ENCODE measurements at regions not wholly inside any gene's neighbourhood (a gene's known extent, or its start where the extent isn't known, plus 50 kb on each side); places are given as distances from the start of the nearest gene placed in this dataset.
"Not testable (repeated sequence)": the region's sequence is repeated elsewhere in the genome, so short reads cannot be mapped to it uniquely, and the experiment has no call there.

GRCh38 chr4:38532908-38533499 lies 131.0 kb upstream of the KLF3 start:
- Histone ChIP-seq H3K36me3 (ENCODE audit: control insufficient read depth in 1 of 2, insufficient read depth in 2 of 2, low read length in 2 of 2) (no peaks in the 10 kb centered on the region), H3K4me1 (ENCODE audit: control insufficient read depth in 1 of 2, insufficient read depth in 2 of 2, low read length in 2 of 2) (peaks cover 28 to 33% of the 10 kb centered on the region in 2 donors), H3K9me3 (ENCODE audit: control insufficient read depth in 1 of 2, low read length in 2 of 2) (no peaks in the 10 kb centered on the region), H3K27me3 (ENCODE audit: control insufficient read depth in 1 of 2, insufficient read depth in 2 of 2, low read length in 2 of 2) (no peaks in the 10 kb centered on the region), H3K27ac (ENCODE audit: low read depth, low read length) (no peak overlapping the region), H3K9ac (ENCODE audit: low read depth in 1 of 2, low read length in 2 of 2) (no peak overlapping the region), H3K4me3 (ENCODE audit: low read depth in 1 of 2, low read length in 2 of 2) (no peak overlapping the region)

DNA sequence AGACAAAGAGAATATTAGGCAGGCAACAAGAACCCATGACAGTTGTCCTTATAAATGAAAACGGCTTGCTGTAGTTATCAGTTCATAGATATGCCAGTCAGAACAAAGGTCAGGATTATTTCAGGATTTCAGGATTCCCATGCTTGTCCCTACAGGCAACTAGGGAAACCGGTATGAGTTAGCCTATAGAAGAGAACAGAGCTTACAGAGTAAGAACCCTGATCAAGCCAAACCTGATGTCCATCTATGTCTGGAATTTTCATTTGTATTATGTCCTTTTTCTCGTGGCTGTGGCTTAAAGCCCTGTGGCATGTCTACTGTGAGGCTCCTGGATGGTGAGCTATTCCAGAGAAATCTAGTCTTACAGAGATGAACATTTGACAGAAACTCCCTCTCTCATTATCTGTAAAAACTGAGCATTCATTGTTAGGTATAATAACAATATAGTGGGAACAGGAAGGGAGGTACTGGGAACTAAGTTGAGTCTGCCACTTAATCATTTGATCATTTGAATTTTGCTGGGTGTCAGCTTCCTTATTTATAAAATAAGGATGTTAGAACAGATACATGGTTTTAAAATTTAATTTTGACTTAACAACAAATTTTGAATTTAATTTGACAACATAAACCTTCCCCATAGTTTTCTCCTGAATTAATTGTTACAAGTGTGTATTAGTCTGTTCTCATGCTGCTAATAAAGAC lies 129.5 kb upstream of the KLF3 start:
- no peak overlapping the region for H3K9ac ChIP-seq (ENCODE audit: low read depth in 1 of 2, low read length in 2 of 2)
- H3K4me1 ChIP-seq (ENCODE audit: control insufficient read depth in 1 of 2, insufficient read depth in 2 of 2, low read length in 2 of 2): peaks cover 30 to 35% of the 10 kb centered on the region in 2 donors
- no peak overlapping the region for H3K4me3 ChIP-seq (ENCODE audit: low read depth in 1 of 2, low read length in 2 of 2)
- H3K27ac ChIP-seq (ENCODE audit: low read depth, low read length): no peak overlapping the region
- H3K36me3 ChIP-seq (ENCODE audit: control insufficient read depth in 1 of 2, insufficient read depth in 2 of 2, low read length in 2 of 2): no peaks in the 10 kb centered on the region
- H3K9me3 ChIP-seq (ENCODE audit: control insufficient read depth in 1 of 2, low read length in 2 of 2): no peaks in the 10 kb centered on the region
- no peaks in the 10 kb centered on the region for H3K27me3 ChIP-seq (ENCODE audit: control insufficient read depth in 1 of 2, insufficient read depth in 2 of 2, low read length in 2 of 2)

- H3K4me3 ChIP-seq (ENCODE audit: low read depth in 1 of 2, low read length in 2 of 2); H3K27ac ChIP-seq (ENCODE audit: low read depth, low read length); H3K9ac ChIP-seq (ENCODE audit: low read depth in 1 of 2, low read length in 2 of 2); H3K27me3 ChIP-seq (ENCODE audit: control insufficient read depth in 1 of 2, insufficient read depth in 2 of 2, low read length in 2 of 2); H3K9me3 ChIP-seq (ENCODE audit: control insufficient read depth in 1 of 2, low read length in 2 of 2); H3K36me3 ChIP-seq (ENCODE audit: control insufficient read depth in 1 of 2, insufficient read depth in 2 of 2, low read length in 2 of 2): not testable (repeated sequence)
- peaks cover 26 to 30% of the 10 kb centered on the region in 2 donors for H3K4me1 ChIP-seq (ENCODE audit: control insufficient read depth in 1 of 2, insufficient read depth in 2 of 2, low read length in 2 of 2)
Observed at GRCh38 chr4:38535071-38535470, 128.9 kb upstream of the KLF3 start.

GRCh38 chr4:38535717-38536116 lies 128.3 kb upstream of the KLF3 start:
- H3K27ac ChIP-seq (ENCODE audit: low read depth, low read length): no peak overlapping the region
- no peaks in the 10 kb centered on the region for H3K27me3 ChIP-seq (ENCODE audit: control insufficient read depth in 1 of 2, insufficient read depth in 2 of 2, low read length in 2 of 2)
- no peak overlapping the region for H3K9ac ChIP-seq (ENCODE audit: low read depth in 1 of 2, low read length in 2 of 2)
- H3K4me3 ChIP-seq (ENCODE audit: low read depth in 1 of 2, low read length in 2 of 2): no peak overlapping the region
- H3K9me3 ChIP-seq (ENCODE audit: control insufficient read depth in 1 of 2, low read length in 2 of 2): no peaks in the 10 kb centered on the region
- H3K36me3 ChIP-seq (ENCODE audit: control insufficient read depth in 1 of 2, insufficient read depth in 2 of 2, low read length in 2 of 2): no peaks in the 10 kb centered on the region
- H3K4me1 ChIP-seq (ENCODE audit: control insufficient read depth in 1 of 2, insufficient read depth in 2 of 2, low read length in 2 of 2): peaks cover 26 to 30% of the 10 kb centered on the region in 2 donors

DNA sequence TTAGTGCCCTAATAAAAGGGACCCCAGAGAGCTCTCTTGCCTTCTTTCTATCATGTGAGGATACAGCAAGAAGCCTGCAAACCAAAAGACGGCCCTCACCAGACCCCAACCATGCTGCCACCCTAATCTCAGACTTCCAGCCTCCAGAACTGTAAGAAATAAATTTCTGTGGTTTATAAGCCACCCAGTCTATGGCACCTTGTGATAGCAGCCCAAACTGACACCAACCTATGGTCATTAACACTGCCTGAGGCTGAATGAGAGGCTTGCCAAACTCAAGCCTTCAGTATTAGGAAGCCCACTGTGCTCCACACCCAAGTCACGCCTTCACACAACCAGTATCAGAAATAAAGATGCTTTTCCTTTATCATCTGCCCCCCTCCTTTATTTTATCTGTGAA lies 127.3 kb upstream of the KLF3 start:
- Histone ChIP-seq H3K27ac (ENCODE audit: low read depth, low read length) (no peak overlapping the region), H3K9ac (ENCODE audit: low read depth in 1 of 2, low read length in 2 of 2) (no peak overlapping the region), H3K4me1 (ENCODE audit: control insufficient read depth in 1 of 2, insufficient read depth in 2 of 2, low read length in 2 of 2) (peaks cover 26 to 30% of the 10 kb centered on the region in 2 donors), H3K4me3 (ENCODE audit: low read depth in 1 of 2, low read length in 2 of 2) (no peak overlapping the region), H3K27me3 (ENCODE audit: control insufficient read depth in 1 of 2, insufficient read depth in 2 of 2, low read length in 2 of 2) (no peaks in the 10 kb centered on the region), H3K9me3 (ENCODE audit: control insufficient read depth in 1 of 2, low read length in 2 of 2) (no peaks in the 10 kb centered on the region), H3K36me3 (ENCODE audit: control insufficient read depth in 1 of 2, insufficient read depth in 2 of 2, low read length in 2 of 2) (no peaks in the 10 kb centered on the region)

DNA sequence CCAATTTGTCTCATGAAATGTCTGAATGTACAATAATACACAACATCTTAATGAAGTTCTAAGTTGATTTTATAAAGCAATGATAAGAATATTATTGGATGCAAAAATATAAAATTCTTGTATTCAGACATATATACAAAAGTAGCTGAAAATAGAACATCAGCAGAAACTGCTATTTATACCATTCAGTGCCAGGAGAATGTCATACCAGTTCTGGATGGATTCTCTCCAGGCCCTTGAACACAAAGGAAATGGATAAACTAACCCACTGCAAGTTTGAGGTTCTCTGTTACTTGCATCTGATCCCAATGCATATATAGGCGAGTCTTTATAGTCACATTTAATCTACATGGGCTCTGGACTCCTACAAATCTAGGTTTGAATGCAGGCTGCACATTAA lies 126.3 kb upstream of the KLF3 start:
- Histone ChIP-seq H3K27me3 (ENCODE audit: control insufficient read depth in 1 of 2, insufficient read depth in 2 of 2, low read length in 2 of 2) (no peaks in the 10 kb centered on the region), H3K4me3 (ENCODE audit: low read depth in 1 of 2, low read length in 2 of 2) (no peak overlapping the region), H3K27ac (ENCODE audit: low read depth, low read length) (no peak overlapping the region), H3K4me1 (ENCODE audit: control insufficient read depth in 1 of 2, insufficient read depth in 2 of 2, low read length in 2 of 2) (peaks cover 26 to 30% of the 10 kb centered on the region in 2 donors), H3K9ac (ENCODE audit: low read depth in 1 of 2, low read length in 2 of 2) (no peak overlapping the region), H3K36me3 (ENCODE audit: control insufficient read depth in 1 of 2, insufficient read depth in 2 of 2, low read length in 2 of 2) (no peaks in the 10 kb centered on the region), H3K9me3 (ENCODE audit: control insufficient read depth in 1 of 2, low read length in 2 of 2) (no peaks in the 10 kb centered on the region)

DNA sequence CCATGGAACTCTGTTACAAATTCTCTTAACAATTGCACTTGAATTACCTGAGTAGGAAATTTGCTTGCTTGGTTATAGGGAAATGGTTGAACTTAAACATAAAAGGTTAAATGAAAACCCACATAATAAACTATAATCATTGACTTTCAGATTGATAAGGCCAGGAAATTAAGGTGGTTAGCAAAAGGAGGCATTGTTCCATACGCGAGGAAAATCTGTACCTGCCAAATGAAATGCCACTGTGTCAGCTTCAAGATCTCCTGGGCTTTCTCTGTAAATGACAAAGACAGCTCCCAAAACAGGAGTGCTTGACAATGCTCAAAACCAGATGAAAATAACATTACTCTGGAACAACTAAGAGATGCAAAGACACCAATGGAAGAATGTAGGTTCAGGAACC lies 125.5 kb upstream of the KLF3 start:
- no peak overlapping the region for H3K9ac ChIP-seq (ENCODE audit: low read depth in 1 of 2, low read length in 2 of 2)
- no peaks in the 10 kb centered on the region for H3K36me3 ChIP-seq (ENCODE audit: control insufficient read depth in 1 of 2, insufficient read depth in 2 of 2, low read length in 2 of 2)
- no peaks in the 10 kb centered on the region for H3K27me3 ChIP-seq (ENCODE audit: control insufficient read depth in 1 of 2, insufficient read depth in 2 of 2, low read length in 2 of 2)
- H3K27ac ChIP-seq (ENCODE audit: low read depth, low read length): no peak overlapping the region
- no peaks in the 10 kb centered on the region for H3K9me3 ChIP-seq (ENCODE audit: control insufficient read depth in 1 of 2, low read length in 2 of 2)
- H3K4me3 ChIP-seq (ENCODE audit: low read depth in 1 of 2, low read length in 2 of 2): no peak overlapping the region
- H3K4me1 ChIP-seq (ENCODE audit: control insufficient read depth in 1 of 2, insufficient read depth in 2 of 2, low read length in 2 of 2): peaks cover 26 to 30% of the 10 kb centered on the region in 2 donors

DNA sequence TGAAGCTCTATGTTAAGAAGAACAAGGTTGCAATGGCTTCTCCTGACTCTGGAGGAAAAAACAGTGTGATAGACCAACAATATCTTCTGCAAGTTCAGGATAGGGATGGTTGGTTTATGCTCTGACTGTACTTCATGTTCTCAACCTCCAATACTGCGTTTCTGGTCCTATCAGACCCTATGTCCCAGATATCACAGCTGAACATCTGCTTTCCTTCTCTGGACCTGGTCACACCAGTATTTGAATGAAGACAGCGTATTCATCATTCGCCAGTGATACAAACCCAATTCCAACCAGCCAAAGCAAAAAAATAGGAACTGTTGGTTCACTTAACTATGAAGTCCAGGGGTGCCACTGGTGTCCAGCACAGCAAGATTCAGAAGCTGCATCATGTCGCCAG lies 124.5 kb upstream of the KLF3 start:
- Histone ChIP-seq H3K9ac (ENCODE audit: low read depth in 1 of 2, low read length in 2 of 2) (no peak overlapping the region), H3K27me3 (ENCODE audit: control insufficient read depth in 1 of 2, insufficient read depth in 2 of 2, low read length in 2 of 2) (no peaks in the 10 kb centered on the region), H3K27ac (ENCODE audit: low read depth, low read length) (no peak overlapping the region), H3K9me3 (ENCODE audit: control insufficient read depth in 1 of 2, low read length in 2 of 2) (no peaks in the 10 kb centered on the region), H3K4me3 (ENCODE audit: low read depth in 1 of 2, low read length in 2 of 2) (no peak overlapping the region), H3K36me3 (ENCODE audit: control insufficient read depth in 1 of 2, insufficient read depth in 2 of 2, low read length in 2 of 2) (no peaks in the 10 kb centered on the region), H3K4me1 (ENCODE audit: control insufficient read depth in 1 of 2, insufficient read depth in 2 of 2, low read length in 2 of 2) (peaks cover 20 to 22% of the 10 kb centered on the region in 2 donors)

DNA sequence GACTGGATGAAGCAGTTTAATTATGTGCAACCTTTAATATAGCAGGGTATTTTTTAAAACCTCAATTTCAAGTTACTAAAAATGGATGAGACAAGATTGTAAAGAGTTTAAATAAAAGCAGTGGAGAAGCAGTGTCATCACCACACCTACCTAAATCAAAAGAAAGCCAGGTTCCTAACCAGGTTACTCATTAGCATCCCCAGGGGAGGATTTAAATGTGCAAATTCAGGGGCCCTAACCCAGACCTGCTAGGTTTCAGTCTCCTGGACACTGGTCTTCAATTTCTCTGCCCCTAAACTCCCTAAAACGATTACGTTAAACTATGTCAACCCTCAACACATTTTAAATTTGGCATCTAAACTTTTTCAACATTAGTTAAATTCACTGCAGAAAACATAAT lies 116.9 kb upstream of the KLF3 start:
- Histone ChIP-seq H3K27ac (ENCODE audit: low read depth, low read length) (no peak overlapping the region), H3K36me3 (ENCODE audit: control insufficient read depth in 1 of 2, insufficient read depth in 2 of 2, low read length in 2 of 2) (no peaks in the 10 kb centered on the region), H3K9ac (ENCODE audit: low read depth in 1 of 2, low read length in 2 of 2) (no peak overlapping the region), H3K4me3 (ENCODE audit: low read depth in 1 of 2, low read length in 2 of 2) (no peak overlapping the region), H3K9me3 (ENCODE audit: control insufficient read depth in 1 of 2, low read length in 2 of 2) (no peaks in the 10 kb centered on the region), H3K27me3 (ENCODE audit: control insufficient read depth in 1 of 2, insufficient read depth in 2 of 2, low read length in 2 of 2) (no peaks in the 10 kb centered on the region), H3K4me1 (ENCODE audit: control insufficient read depth in 1 of 2, insufficient read depth in 2 of 2, low read length in 2 of 2) (no peaks in the 10 kb centered on the region)

GRCh38 chr4:38548256-38548655 lies 115.7 kb upstream of the KLF3 start:
- Histone ChIP-seq H3K27ac (ENCODE audit: low read depth, low read length) (no peak overlapping the region), H3K27me3 (ENCODE audit: control insufficient read depth in 1 of 2, insufficient read depth in 2 of 2, low read length in 2 of 2) (no peaks in the 10 kb centered on the region), H3K4me1 (ENCODE audit: control insufficient read depth in 1 of 2, insufficient read depth in 2 of 2, low read length in 2 of 2) (no peaks in the 10 kb centered on the region), H3K9me3 (ENCODE audit: control insufficient read depth in 1 of 2, low read length in 2 of 2) (no peaks in the 10 kb centered on the region), H3K36me3 (ENCODE audit: control insufficient read depth in 1 of 2, insufficient read depth in 2 of 2, low read length in 2 of 2) (no peaks in the 10 kb centered on the region), H3K9ac (ENCODE audit: low read depth in 1 of 2, low read length in 2 of 2) (no peak overlapping the region), H3K4me3 (ENCODE audit: low read depth in 1 of 2, low read length in 2 of 2) (no peak overlapping the region)
